ENCODE measurements at regions not wholly inside any gene's neighbourhood (a gene's known extent, or its start where the extent isn't known, plus 50 kb on each side); places are given as distances from the start of the nearest gene placed in this dataset.
A peak's percentile ranks its signal among the peaks of the same experiment; 100 is the strongest.

- H3K4me3 ChIP-seq (ENCODE audit: low read depth, low read length), result no peak overlapping the region
- no peaks in the 10 kb centered on the region for H3K9me3 ChIP-seq (ENCODE audit: severe bottlenecking)
- H3K36me3 ChIP-seq, result no peaks in the 10 kb centered on the region
- H3K27me3 ChIP-seq (ENCODE audit: insufficient read depth, low read depth, severe bottlenecking), result peaks cover 64% of the 10 kb centered on the region
- DNase-seq, result no peak
- no peak for TF ChIP-seq CTCF (IDR thresholded peaks at IDR 0.05; ENCODE audit: low read depth, low read length)
- no peak overlapping the region for H3K27ac ChIP-seq
These were observed 151.5 kb downstream of the CHIC2 start for GRCh38 chr4:53912766-53913497.

GRCh38 chr4:53908661-53909078 is 155.7 kb downstream of the CHIC2 start:
- Histone ChIP-seq H3K4me3 (ENCODE audit: low read depth, low read length) (no peak overlapping the region), H3K9me3 (ENCODE audit: severe bottlenecking) (no peaks in the 10 kb centered on the region), H3K36me3 (no peaks in the 10 kb centered on the region), H3K27ac (no peak overlapping the region), H3K27me3 (ENCODE audit: insufficient read depth, low read depth, severe bottlenecking) (peaks cover 73% of the 10 kb centered on the region)
- peak; percentile 64 for TF ChIP-seq CTCF (IDR thresholded peaks at IDR 0.05; ENCODE audit: low read depth, low read length)
- no peak for DNase-seq

GRCh38 chr4:53907772-53908171 is 156.6 kb downstream of the CHIC2 start:
- H3K27ac ChIP-seq, result no peak overlapping the region
- no peaks in the 10 kb centered on the region for H3K9me3 ChIP-seq (ENCODE audit: severe bottlenecking)
- no peak for TF ChIP-seq CTCF (IDR thresholded peaks at IDR 0.05; ENCODE audit: low read depth, low read length)
- H3K27me3 ChIP-seq (ENCODE audit: insufficient read depth, low read depth, severe bottlenecking), result peaks cover 74% of the 10 kb centered on the region
- no peak overlapping the region for H3K4me3 ChIP-seq (ENCODE audit: low read depth, low read length)
- H3K36me3 ChIP-seq, result no peaks in the 10 kb centered on the region
- no peak for DNase-seq

GRCh38 chr4:53906606-53907190 is 157.7 kb downstream of the CHIC2 start:
- no peak for DNase-seq
- no peak for TF ChIP-seq CTCF (IDR thresholded peaks at IDR 0.05; ENCODE audit: low read depth, low read length)

GRCh38 chr4:53905941-53906377 is 158.4 kb downstream of the CHIC2 start:
- H3K27me3 ChIP-seq (ENCODE audit: insufficient read depth, low read depth, severe bottlenecking), result peaks cover 72% of the 10 kb centered on the region
- DNase-seq, result no peak
- H3K4me3 ChIP-seq (ENCODE audit: low read depth, low read length), result no peak overlapping the region
- H3K9me3 ChIP-seq (ENCODE audit: severe bottlenecking), result no peaks in the 10 kb centered on the region
- no peak overlapping the region for H3K27ac ChIP-seq
- TF ChIP-seq CTCF (IDR thresholded peaks at IDR 0.05; ENCODE audit: low read depth, low read length), result no peak
- H3K36me3 ChIP-seq, result no peaks in the 10 kb centered on the region

More at GRCh38 chr4:53906606-53907190, 157.7 kb downstream of the CHIC2 start:
- H3K36me3 ChIP-seq, result no peaks in the 10 kb centered on the region
- H3K9me3 ChIP-seq (ENCODE audit: severe bottlenecking), result no peaks in the 10 kb centered on the region
- no peak overlapping the region for H3K4me3 ChIP-seq (ENCODE audit: low read depth, low read length)
- H3K27ac ChIP-seq, result no peak overlapping the region
- peaks cover 74% of the 10 kb centered on the region for H3K27me3 ChIP-seq (ENCODE audit: insufficient read depth, low read depth, severe bottlenecking)
